AG09309 (cell line): ENCODE measurements at regions not wholly inside any gene's neighbourhood (a gene's known extent, or its start where the extent isn't known, plus 50 kb on each side); places are given as distances from the start of the nearest gene placed in this dataset.

Source experiments
- DNase-seq: peaks from one replicate; pipeline ENCODE4 v3.0.0-alpha.2; 2010; ENCODE audit warnings: low read depth
- H3K4me3 ChIP-seq: 2 replicates; pipeline ENCODE4 v1.5.1; 2011; ENCODE audit warnings: mild to moderate bottlenecking, low read depth, low read length, moderate library complexity; ENCODE audit not compliant: control insufficient read depth
- CTCF ChIP-seq: IDR thresholded peaks from 2 replicates; pipeline ENCODE4 v1.5.1; 2011; ENCODE audit warnings: mild to moderate bottlenecking, low read depth, low read length, inconsistent platforms; ENCODE audit not compliant: insufficient read depth, control insufficient read depth; ENCODE audit errors: missing control alignments

GRCh38 chr7:106770191-106770590, 94.9 kb upstream of the PIK3CG start:
- DNase-seq: peak; percentile 59
- H3K4me3 ChIP-seq: no peak overlapping the region
- no peak for TF ChIP-seq CTCF

GRCh38 chr7:106772655-106773108, 92.4 kb upstream of the PIK3CG start:
- peak; percentile 47 for DNase-seq
- H3K4me3 ChIP-seq: no peak overlapping the region
- TF ChIP-seq CTCF: no peak

- no peak for DNase-seq
- H3K4me3 ChIP-seq: no peak overlapping the region
- no peak for TF ChIP-seq CTCF
Measured at GRCh38 chr7:106773228-106773627, 91.9 kb upstream of the PIK3CG start.

- no peak overlapping the region for H3K4me3 ChIP-seq
- no peak for DNase-seq
- no peak for TF ChIP-seq CTCF
Measured at GRCh38 chr7:106773721-106774120, 91.4 kb upstream of the PIK3CG start.

GRCh38 chr7:106774213-106774767, 90.8 kb upstream of the PIK3CG start:
- H3K4me3 ChIP-seq: no peak overlapping the region
- TF ChIP-seq CTCF: no peak
- DNase-seq: no peak

GRCh38 chr7:106774768-106775551, 90.1 kb upstream of the PIK3CG start:
- no peak for DNase-seq
- no peak for TF ChIP-seq CTCF
- peak overlapping the region; percentile 8; the same call in 1 of the 2 replicates for H3K4me3 ChIP-seq
